ENCODE measurements at regions not wholly inside any gene's neighbourhood (a gene's known extent, or its start where the extent isn't known, plus 50 kb on each side); places are given as distances from the start of the nearest gene placed in this dataset.
"Not testable (repeated sequence)": the region's sequence is repeated elsewhere in the genome, so short reads cannot be mapped to it uniquely, and the experiment has no call there.

DNA sequence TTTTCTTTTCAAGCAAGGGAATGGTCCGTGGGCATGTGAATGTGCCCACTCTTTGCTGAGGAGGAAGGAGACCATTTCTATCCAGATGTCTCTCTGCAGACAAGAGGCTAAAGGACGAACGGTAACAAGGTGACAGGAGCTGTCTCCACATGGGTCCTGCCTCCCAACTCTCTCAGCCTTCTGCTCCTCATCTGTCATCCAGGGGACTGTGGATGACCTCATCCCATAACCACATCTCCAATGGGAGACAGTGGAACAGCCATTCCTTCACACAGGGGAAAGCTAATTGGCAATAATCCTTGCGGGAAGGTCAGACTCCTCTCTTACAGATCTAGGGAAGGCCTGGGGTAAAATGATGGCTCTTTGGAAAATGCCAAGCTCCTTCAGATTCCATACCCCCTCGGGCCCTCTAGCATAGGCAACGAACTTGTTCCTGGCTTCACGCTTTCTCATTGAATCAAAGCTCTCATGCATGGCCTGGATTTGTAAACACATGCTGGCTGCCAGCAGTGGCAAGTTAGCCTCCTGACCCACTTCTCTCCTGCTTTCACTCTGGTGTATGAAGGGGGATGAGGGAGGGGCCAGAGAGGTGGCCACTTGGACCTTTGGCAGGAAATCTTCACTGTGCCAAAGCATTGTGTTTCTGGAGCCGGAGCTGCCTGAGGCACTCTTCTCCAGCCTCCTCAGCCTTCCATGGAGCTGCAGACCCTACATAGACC, 65.8 kb upstream of the IKBKE start:
- not testable (repeated sequence) for DNase-seq

- not testable (repeated sequence) for DNase-seq
These were observed 65.0 kb upstream of the IKBKE start for GRCh38 chr1:206405282-206405681.

GRCh38 chr1:206408371-206409288, 61.6 kb upstream of the IKBKE start:
- DNase-seq, result not testable (repeated sequence)

- DNase-seq, result no peak
These were observed 59.0 kb upstream of the IKBKE start for GRCh38 chr1:206411321-206411720.

GRCh38 chr1:206415942-206416341, 54.3 kb upstream of the IKBKE start:
- no peak for DNase-seq

DNA sequence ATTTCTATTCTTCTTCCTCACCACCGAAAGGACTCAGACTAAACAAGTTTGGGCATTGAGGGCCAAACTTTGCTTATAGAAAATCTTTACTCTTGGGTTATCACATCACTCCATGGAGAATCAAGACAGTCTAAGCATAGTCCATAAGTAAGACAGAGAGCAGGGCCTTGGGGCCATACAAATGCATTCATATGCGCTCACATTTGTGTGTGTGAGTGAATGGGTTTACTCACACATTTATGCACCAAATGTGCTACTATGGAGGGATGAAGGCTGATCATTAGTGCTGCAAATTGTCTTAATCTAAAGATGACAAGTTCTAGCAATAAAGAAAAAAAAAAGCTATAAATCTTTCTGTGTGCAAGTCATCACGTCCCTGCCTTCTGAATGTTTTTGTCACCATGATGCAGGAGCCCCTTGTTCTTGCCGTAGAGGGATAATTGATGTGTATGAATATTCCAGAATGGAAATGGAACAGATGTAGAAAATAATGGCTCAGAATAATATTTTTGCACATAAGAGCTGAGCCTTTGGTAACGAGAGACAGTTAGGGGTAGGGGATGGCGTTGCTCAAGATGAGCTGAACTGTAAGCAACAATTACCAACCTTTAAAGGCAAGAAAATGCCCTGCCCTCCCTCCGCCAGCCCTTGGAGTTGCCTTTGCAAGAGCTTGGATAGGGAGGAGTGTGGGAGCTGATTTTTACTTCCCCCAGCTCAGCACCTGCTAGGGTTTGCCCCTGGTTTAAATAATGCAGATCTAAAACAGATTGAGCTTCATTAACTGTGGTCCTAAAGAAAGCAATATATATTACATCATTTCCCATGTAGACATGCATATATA, 52.3 kb upstream of the IKBKE start:
- DNase-seq, result no peak

DNA sequence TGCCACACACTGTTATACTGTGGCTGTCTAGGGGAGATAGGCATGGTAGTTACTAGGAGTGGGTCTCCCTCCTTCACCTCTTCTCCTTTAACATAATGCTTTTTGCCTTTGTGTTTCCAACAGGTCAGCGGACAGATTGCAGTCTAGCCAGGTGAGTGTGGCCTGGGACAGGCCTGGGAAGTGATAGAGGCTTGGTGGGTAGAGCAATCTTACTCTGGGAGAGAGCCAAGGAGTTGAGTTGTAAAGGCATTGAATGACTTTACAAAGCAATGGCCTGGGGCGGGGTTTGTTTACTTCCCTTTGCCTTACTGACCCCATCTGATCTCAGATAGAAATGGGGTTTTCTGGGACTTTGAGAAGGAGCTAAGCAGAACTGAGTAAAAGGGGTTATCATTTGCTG, 51.0 kb upstream of the IKBKE start:
- no peak for DNase-seq

- no peak for DNase-seq
These were observed 50.5 kb upstream of the IKBKE start for GRCh38 chr1:206419783-206420182.

DNA sequence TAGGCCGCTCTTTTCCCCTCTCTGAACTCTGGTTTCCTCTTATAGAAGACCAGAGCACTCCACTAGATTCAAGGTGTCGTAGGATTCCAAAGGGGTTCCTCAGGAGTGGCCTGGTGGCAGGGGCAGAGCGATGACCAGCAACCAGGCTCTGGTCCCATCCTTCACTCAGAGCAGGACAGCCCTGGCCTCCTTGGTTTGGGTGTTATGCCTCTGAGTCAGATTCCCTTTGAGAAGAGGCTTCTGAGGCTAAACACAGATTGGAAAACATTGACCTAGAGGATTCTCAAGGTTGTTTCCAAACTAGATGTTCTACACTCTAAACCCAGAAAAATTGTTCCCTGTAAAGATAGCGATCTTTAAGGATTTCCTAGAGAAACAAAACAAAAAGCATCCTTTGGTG, 49.8 kb upstream of the IKBKE start:
- no peak for DNase-seq
